Fibroblast of villous mesenchyme (primary cell): ENCODE measurements at regions not wholly inside any gene's neighbourhood (a gene's known extent, or its start where the extent isn't known, plus 50 kb on each side); places are given as distances from the start of the nearest gene placed in this dataset.

ENCODE experiments used
- DNase-seq: peaks from one replicate; pipeline ENCODE4 v3.0.0-alpha.2; 2010; ENCODE audit warnings: low read depth
- H3K4me3 ChIP-seq: 2 replicates; pipeline ENCODE4 v1.5.1; 2011; ENCODE audit warnings: low read depth, mild to moderate bottlenecking, low read length
- TF ChIP-seq, protein P1 (sequence below): IDR thresholded peaks from 2 replicates; pipeline ENCODE4 v1.5.1; 2012; ENCODE audit warnings: low read depth, mild to moderate bottlenecking, low read length; ENCODE audit not compliant: insufficient read depth

DNA sequence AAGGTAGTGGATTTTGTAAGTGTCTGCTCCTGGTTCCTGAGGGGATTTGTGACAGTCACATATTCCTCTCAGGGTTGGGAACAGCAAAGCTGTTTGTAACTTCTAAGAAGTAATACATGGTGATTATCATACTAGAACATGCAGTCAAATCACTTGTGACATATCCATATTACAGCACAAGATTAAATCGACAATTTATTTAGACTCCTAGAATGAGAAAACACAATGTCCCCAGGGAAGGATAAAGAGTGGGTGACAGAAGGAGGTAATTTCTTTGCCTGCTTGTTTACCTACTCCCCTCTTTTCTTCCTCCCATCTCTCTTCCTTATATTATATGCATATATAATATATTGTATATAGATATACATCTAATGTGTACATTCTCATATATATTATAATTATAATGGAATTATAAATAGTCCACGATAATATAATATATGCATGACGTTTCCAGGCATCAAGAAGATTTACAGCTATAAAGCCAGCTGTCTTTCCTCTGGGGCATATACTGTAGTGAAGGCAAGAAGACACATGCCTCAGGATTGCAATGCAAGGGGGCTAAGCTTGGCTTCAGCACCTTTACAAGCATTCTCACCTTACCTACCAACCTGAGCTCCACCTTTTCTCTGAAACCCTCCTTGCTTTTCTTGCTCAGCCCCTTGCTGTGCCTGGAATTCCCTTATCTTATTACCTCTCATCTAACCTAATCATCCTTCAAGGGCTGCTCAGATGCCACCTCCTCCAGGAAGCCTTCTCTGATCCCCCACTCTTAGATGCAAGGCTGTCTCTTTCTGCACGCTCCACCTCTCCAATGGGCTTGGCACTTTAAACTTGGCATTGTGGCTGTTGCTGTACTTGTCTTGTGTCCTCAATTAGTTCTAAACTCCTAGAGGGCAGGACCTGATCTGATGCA is 73.1 kb upstream of the PIAS1 start:
- DNase-seq = no peak
- TF ChIP-seq, protein P1, sequence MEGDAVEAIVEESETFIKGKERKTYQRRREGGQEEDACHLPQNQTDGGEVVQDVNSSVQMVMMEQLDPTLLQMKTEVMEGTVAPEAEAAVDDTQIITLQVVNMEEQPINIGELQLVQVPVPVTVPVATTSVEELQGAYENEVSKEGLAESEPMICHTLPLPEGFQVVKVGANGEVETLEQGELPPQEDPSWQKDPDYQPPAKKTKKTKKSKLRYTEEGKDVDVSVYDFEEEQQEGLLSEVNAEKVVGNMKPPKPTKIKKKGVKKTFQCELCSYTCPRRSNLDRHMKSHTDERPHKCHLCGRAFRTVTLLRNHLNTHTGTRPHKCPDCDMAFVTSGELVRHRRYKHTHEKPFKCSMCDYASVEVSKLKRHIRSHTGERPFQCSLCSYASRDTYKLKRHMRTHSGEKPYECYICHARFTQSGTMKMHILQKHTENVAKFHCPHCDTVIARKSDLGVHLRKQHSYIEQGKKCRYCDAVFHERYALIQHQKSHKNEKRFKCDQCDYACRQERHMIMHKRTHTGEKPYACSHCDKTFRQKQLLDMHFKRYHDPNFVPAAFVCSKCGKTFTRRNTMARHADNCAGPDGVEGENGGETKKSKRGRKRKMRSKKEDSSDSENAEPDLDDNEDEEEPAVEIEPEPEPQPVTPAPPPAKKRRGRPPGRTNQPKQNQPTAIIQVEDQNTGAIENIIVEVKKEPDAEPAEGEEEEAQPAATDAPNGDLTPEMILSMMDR = no peak
- no peak overlapping the region for H3K4me3 ChIP-seq

DNA sequence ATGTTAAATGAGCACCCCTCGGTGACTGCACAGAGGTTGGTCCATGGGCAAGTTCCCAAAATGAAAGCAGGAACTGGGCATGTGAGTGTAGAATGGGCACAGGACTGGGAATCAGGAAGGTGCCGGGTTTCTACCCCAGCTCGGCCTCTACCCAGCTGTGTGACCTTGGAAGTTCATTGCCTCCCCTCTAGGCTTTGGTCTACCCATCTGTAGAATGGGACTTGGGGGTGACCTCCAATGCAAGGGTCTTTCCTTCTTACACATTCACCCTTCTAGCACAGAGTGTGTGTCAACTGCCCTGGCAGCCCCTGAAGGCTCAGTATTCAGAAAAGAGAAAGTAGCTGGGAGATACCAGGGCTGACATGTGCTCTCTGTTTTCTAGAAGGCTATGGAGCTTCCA is 72.3 kb upstream of the PIAS1 start:
- H3K4me3 ChIP-seq = no peak overlapping the region
- TF ChIP-seq, protein P1 = no peak
- no peak for DNase-seq

DNA sequence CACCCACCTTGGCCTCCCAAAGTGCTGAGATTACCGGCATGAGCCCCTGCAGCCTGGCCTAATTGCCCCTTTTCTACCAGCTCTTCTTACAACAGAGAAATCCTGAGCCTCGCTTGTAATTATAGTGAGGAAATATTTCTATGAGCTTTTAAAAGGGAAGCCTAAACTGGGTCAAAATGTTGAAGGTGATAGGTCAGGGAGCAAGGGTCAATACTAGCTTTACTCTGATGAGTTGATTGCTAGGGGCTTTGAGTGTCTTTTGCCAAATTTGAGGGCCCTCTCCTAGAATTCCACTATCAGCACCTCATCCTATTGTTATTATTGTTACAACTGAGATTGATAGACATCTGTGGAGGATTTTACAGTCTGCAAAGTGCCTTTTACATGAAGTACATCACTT is 62.4 kb upstream of the PIAS1 start:
- no peak overlapping the region for H3K4me3 ChIP-seq
- TF ChIP-seq, protein P1 = no peak
- no peak for DNase-seq

DNA sequence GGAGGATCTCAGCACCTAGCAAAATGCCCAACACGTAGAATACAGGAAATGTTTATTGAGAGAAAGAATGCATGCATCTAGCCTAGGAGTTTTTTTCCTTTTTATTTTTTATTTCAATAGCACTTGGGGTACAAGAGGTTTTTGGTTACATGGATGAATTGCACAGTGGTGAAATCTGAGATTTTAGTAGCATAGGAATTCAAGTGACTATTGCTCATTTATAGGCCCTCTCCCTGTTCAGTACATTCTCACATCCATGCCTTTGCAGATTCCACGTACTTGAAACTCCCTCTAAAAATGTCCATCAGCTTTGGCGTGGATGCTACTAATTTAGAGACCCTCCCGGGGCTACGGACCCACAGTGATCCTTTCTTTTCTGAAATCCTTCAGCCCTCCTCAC is 61.7 kb upstream of the PIAS1 start:
- TF ChIP-seq, protein P1 = no peak
- no peak overlapping the region for H3K4me3 ChIP-seq
- DNase-seq = no peak

DNA sequence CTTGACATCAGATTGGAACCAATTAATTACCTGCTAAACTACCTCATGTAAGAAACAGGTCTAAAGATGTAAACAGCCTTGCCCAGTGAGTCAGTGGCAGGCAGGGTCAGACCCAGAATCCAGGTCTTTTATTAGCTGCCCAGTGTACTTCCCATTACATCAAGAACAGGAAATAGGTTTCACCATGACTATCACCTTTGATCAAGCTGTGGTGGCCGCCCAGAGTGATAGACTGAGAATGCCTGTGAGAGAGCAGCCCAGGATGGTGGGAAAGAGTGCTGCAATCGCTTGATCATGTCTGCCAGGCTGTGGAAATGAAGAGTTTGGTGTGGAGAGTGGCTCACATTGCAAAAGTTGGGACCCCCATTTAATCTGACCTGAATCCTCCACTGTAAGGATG is 61.3 kb upstream of the PIAS1 start:
- no peak overlapping the region for H3K4me3 ChIP-seq
- no peak for DNase-seq
- TF ChIP-seq, protein P1 = no peak

DNA sequence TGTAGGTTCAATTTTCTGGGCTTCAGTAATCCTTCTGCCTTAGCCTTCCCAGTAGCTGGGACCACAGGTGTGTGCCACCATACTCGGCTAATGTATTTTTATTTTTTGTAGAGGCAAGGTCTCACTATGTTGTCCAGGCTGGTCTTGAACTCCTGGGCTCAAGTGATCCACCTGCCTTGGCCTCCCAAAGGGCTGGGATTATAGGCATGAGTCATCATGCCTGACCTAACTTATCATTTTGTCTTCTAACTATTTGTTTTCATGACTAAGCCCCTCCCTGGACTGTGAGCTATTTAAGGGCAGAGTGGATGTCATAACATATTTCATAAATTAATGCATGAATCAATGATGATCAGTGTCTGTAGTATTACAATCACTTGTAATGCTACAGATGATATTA is 56.1 kb upstream of the PIAS1 start:
- H3K4me3 ChIP-seq = no peak overlapping the region
- TF ChIP-seq, protein P1 = no peak
- peak; percentile 35 for DNase-seq
